ENCODE measurements at regions not wholly inside any gene's neighbourhood (a gene's known extent, or its start where the extent isn't known, plus 50 kb on each side); places are given as distances from the start of the nearest gene placed in this dataset.
"Not testable (repeated sequence)": the region's sequence is repeated elsewhere in the genome, so short reads cannot be mapped to it uniquely, and the experiment has no call there.

DNA sequence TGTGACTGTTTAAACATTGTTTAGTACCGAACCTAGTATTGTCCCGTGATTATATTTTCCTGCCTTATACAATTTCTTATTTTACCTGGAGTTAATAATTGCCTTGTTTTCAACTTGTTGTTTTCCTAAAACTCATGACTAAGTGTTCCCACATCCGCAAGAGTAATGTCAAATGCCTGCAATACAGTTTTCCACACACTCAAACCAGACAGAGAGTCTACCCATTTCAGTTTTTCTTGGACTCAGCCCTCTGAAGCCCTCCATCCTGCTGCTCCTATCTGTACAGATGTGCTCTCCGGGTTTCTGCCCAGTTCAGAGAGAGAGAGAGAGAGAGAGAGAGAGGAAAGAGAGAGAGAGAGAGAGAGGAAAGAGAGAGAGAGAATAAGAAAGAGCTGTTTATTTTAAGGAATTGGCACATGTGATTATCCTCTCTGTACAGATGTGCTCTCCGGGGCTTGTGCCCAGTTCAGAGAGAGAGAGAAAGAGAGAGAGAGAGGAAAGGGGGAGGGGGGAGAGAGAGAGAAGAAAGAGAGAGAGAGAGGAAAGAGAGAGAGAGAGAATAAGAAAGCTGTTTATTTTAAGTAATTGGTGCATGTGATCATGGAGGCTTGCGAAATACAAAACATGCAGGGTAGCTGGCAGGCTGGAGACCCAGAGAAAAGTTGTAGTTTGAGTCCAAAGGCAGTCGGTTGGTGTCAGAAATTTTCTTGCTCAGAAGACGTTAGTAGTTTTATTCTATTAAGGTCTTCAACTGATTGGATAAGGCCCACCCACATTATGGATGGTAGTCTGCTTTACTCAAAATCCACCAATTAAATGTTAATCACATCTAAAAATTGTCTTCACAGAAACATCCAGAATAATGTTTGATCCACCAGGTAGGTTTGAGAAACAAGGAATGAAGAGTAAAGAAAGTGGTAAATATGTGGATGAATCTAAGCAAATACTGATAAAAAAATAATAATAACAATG is 104.1 kb upstream of the GOLGA8J start:
- peaks cover 3% of the 10 kb centered on the region for H3K27me3 ChIP-seq
- H3K4me1 ChIP-seq (ENCODE audit: control insufficient read depth in 1 of 2, insufficient read depth in 1 of 2, low read depth in 1 of 2, low read length in 1 of 2): no peaks in the 10 kb centered on the region
- no peaks in the 10 kb centered on the region for H3K9me3 ChIP-seq
- H3K4me3 ChIP-seq (ENCODE audit: low read depth in 1 of 2, low read length in 1 of 2): no peak overlapping the region
- H3K36me3 ChIP-seq: no peaks in the 10 kb centered on the region
- H3K27ac ChIP-seq: no peak overlapping the region
- TF ChIP-seq, protein P1, sequence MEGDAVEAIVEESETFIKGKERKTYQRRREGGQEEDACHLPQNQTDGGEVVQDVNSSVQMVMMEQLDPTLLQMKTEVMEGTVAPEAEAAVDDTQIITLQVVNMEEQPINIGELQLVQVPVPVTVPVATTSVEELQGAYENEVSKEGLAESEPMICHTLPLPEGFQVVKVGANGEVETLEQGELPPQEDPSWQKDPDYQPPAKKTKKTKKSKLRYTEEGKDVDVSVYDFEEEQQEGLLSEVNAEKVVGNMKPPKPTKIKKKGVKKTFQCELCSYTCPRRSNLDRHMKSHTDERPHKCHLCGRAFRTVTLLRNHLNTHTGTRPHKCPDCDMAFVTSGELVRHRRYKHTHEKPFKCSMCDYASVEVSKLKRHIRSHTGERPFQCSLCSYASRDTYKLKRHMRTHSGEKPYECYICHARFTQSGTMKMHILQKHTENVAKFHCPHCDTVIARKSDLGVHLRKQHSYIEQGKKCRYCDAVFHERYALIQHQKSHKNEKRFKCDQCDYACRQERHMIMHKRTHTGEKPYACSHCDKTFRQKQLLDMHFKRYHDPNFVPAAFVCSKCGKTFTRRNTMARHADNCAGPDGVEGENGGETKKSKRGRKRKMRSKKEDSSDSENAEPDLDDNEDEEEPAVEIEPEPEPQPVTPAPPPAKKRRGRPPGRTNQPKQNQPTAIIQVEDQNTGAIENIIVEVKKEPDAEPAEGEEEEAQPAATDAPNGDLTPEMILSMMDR (IDR thresholded peaks at IDR 0.05): no peak

DNA sequence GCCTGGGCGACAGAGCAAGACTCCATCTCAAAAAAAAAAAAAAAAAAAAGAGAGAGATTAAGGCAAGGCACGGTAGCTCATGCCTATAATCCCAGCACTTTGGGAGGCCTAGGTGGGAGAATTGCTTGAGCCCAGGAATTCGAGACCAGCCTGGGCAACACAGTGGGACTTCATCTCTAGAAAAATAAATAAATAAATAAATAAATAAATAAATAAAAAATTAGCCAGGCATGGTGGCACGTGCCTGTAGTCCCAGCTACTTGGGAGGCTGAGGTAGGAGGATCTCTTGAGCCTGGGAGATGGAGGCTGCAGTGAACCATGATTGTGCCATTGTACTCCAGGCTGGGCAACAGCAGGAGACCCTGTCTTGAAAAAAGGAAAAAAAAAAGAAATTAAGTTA is 108.7 kb upstream of the GOLGA8J start:
- not testable (repeated sequence) for H3K36me3 ChIP-seq; H3K27ac ChIP-seq; H3K9me3 ChIP-seq; H3K4me1 ChIP-seq (ENCODE audit: control insufficient read depth in 1 of 2, insufficient read depth in 1 of 2, low read depth in 1 of 2, low read length in 1 of 2); H3K4me3 ChIP-seq (ENCODE audit: low read depth in 1 of 2, low read length in 1 of 2)
- peaks cover 35% of the 10 kb centered on the region for H3K27me3 ChIP-seq

DNA sequence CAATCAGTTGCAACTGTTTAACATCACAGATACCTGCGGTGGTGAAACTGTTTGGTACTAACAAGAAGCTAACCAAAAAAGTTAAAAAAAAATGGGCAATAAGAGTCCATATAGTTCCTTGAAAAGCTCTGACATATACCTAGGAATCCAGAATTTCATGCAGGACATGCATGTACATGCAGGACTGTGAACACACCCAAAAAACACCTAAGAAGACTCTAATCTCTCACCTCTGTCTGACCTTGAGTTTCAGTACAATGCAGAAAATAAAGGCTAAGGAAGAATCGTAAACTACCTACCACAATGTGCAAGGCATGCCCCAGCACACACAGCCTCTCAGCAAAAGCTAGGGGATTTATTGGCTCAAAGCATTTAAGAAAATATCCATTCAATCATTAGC is 110.7 kb upstream of the GOLGA8J start:
- Histone ChIP-seq H3K27ac (no peak overlapping the region), H3K4me3 (ENCODE audit: low read depth in 1 of 2, low read length in 1 of 2) (no peak overlapping the region), H3K4me1 (ENCODE audit: control insufficient read depth in 1 of 2, insufficient read depth in 1 of 2, low read depth in 1 of 2, low read length in 1 of 2) (no peaks in the 10 kb centered on the region), H3K9me3 (no peaks in the 10 kb centered on the region), H3K27me3 (peaks cover 54% of the 10 kb centered on the region), H3K36me3 (no peaks in the 10 kb centered on the region)
- TF ChIP-seq, protein P1 (IDR thresholded peaks at IDR 0.05): no peak

DNA sequence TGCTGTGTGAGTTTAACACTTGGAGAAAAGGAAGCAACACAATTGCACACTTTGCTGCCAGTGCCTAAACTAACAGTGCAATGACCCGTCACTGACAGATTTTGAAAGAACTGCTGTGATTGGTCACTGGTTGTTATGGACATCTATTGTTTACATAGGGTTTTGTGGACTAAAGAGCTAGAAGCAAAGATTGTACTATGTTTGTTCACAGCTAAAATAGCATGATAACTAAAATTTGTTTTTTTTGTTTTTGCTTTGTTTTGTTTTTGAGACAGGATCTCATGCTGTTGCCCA is 112.4 kb upstream of the GOLGA8J start:
- Histone ChIP-seq H3K4me3 (ENCODE audit: low read depth in 1 of 2, low read length in 1 of 2) (no peak overlapping the region), H3K27me3 (peaks cover 71% of the 10 kb centered on the region), H3K4me1 (ENCODE audit: control insufficient read depth in 1 of 2, insufficient read depth in 1 of 2, low read depth in 1 of 2, low read length in 1 of 2) (no peaks in the 10 kb centered on the region), H3K36me3 (no peaks in the 10 kb centered on the region), H3K27ac (no peak overlapping the region), H3K9me3 (no peaks in the 10 kb centered on the region)
- TF ChIP-seq, protein P1 (IDR thresholded peaks at IDR 0.05): no peak

DNA sequence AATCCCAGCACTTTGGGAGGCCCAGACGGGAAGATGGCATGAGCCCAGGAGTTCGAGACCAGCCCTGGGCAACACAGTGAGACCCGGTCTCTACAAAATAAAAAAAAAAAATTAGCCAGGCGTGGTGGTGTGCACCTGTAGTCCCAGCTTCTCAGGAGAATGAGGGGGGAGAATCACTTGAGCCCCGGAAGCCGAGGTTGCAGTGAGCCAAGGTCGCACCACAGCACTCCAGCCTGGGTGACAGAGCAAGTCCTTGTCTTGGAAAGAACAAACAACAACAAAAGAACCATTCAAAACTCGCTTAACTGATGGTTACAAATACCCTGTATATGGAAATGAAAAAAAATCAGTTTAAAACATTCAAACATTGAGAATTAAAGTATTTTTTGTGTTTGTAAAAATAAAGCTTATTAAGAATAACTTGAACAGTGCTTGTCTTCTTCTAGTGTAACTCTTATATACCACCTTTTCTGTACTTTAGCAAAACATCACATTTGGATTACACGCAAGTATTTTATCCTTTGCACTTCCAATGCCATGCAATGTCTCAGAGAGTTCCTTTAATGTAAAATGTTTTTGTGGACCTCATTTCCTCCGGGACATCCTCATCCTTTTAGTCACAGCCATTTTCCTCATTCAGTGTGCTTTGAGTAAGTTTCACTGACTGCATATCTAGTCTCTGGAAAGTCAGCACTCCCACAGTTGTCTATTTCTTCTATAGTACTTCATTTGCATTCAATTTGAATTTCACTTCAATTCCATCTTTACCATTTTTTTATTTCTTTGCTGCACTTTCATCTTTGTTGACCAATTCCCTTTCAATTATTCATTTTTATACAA is 113.0 kb upstream of the GOLGA8J start:
- Histone ChIP-seq H3K27ac (no peak overlapping the region), H3K36me3 (no peaks in the 10 kb centered on the region), H3K4me1 (ENCODE audit: control insufficient read depth in 1 of 2, insufficient read depth in 1 of 2, low read depth in 1 of 2, low read length in 1 of 2) (no peaks in the 10 kb centered on the region), H3K27me3 (peaks cover 76% of the 10 kb centered on the region), H3K4me3 (ENCODE audit: low read depth in 1 of 2, low read length in 1 of 2) (no peak overlapping the region), H3K9me3 (no peaks in the 10 kb centered on the region)
- TF ChIP-seq, protein P1 (IDR thresholded peaks at IDR 0.05): no peak
